ENCODE measurements at regions not wholly inside any gene's neighbourhood (a gene's known extent, or its start where the extent isn't known, plus 50 kb on each side); places are given as distances from the start of the nearest gene placed in this dataset.

DNA sequence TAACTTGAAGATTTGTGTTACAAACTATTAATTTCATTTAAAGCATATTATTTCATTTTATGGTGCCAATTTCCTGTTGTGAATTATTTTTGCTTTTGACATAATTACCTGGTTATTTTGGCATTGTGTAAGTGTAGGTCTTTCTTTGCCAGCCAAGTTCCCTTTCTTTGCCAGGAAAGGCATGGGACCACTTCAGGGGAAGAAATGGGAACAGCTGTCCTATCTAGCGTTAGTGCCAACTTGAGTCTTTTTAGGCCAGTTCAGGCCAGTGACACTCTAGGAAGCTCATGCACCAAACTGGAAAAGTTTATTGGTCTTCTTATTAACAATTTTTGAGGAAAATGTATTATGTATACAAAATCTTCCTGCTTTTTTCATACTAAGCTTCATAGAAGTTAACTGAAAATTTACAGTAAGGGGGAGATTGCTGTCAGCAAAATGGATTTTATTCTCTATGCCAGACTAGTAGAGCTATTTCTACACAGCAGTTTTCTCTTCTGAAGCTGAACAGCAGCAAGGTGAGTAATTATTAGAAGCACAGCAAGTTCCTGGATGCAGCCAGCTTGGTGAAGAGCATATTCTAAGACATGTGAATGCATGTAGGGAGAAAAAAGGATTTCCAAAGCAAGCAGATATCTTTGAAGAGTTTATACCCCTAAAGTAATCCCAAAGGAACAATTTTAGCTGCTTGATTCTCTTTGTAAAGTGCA lies 914.6 kb upstream of the ADGRL4 start:
- TF ChIP-seq, protein P1, sequence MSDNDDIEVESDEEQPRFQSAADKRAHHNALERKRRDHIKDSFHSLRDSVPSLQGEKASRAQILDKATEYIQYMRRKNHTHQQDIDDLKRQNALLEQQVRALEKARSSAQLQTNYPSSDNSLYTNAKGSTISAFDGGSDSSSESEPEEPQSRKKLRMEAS (IDR thresholded peaks at IDR 0.05), result no peak
- TF ChIP-seq NCOA2 (CRISPR knock-in tag; IDR thresholded peaks at IDR 0.05) (no peak), CAMTA2 (CRISPR knock-in tag; IDR thresholded peaks at IDR 0.05; ENCODE audit: borderline replicate concordance) (no peak), TRIM24 (CRISPR knock-in tag; IDR thresholded peaks at IDR 0.05) (no peak), SP1 (IDR thresholded peaks at IDR 0.05) (no peak), SP1 (CRISPR knock-in tag; IDR thresholded peaks at IDR 0.05) (no peak), ZNF674 (CRISPR knock-in tag; IDR thresholded peaks at IDR 0.05; ENCODE audit: low read depth) (no peak), MEIS2 (CRISPR knock-in tag; IDR thresholded peaks at IDR 0.05) (no peak), PHF20 (CRISPR knock-in tag; IDR thresholded peaks at IDR 0.05) (no peak), ELF4 (CRISPR knock-in tag; IDR thresholded peaks at IDR 0.05; ENCODE audit: borderline replicate concordance) (no peak), ATF3 (CRISPR knock-in tag; IDR thresholded peaks at IDR 0.05) (no peak)
- TF ChIP-seq, protein P2, sequence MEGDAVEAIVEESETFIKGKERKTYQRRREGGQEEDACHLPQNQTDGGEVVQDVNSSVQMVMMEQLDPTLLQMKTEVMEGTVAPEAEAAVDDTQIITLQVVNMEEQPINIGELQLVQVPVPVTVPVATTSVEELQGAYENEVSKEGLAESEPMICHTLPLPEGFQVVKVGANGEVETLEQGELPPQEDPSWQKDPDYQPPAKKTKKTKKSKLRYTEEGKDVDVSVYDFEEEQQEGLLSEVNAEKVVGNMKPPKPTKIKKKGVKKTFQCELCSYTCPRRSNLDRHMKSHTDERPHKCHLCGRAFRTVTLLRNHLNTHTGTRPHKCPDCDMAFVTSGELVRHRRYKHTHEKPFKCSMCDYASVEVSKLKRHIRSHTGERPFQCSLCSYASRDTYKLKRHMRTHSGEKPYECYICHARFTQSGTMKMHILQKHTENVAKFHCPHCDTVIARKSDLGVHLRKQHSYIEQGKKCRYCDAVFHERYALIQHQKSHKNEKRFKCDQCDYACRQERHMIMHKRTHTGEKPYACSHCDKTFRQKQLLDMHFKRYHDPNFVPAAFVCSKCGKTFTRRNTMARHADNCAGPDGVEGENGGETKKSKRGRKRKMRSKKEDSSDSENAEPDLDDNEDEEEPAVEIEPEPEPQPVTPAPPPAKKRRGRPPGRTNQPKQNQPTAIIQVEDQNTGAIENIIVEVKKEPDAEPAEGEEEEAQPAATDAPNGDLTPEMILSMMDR (CRISPR knock-in tag; IDR thresholded peaks at IDR 0.05), result no peak

Measured in HepG2 (cell line).